HEK293 (cell line): ENCODE measurements at regions not wholly inside any gene's neighbourhood (a gene's known extent, or its start where the extent isn't known, plus 50 kb on each side); places are given as distances from the start of the nearest gene placed in this dataset.

Experiments used
- CTCF ChIP-seq: fragments of 450-650 bp; formaldehyde crosslinking; IDR thresholded peaks from 2 replicates; pipeline ENCODE4 v1.5.1; 2016; ENCODE audit warnings: missing biosample characterization, missing genetic modification characterization
- OVOL3 ChIP-seq: fragments of 450-650 bp; formaldehyde crosslinking; IDR thresholded peaks from 2 replicates; pipeline ENCODE4 v1.5.1; 2016; ENCODE audit warnings: missing biosample characterization, missing genetic modification characterization
- PATZ1 ChIP-seq: fragments of 450-650 bp; formaldehyde crosslinking; IDR thresholded peaks from 2 replicates; pipeline ENCODE4 v1.5.1; 2016; ENCODE audit warnings: missing biosample characterization, missing genetic modification characterization
- REST ChIP-seq: fragments of 450-650 bp; formaldehyde crosslinking; IDR thresholded peaks from 2 replicates; pipeline ENCODE4 v1.5.1; 2016; ENCODE audit warnings: missing biosample characterization, missing genetic modification characterization
- SCRT1 ChIP-seq: fragments of 450-650 bp; formaldehyde crosslinking; IDR thresholded peaks from 2 replicates; pipeline ENCODE4 v1.5.1; 2016; ENCODE audit warnings: missing biosample characterization, missing genetic modification characterization, borderline replicate concordance
- ZBTB49 ChIP-seq: fragments of 450-650 bp; formaldehyde crosslinking; IDR thresholded peaks from 2 replicates; pipeline ENCODE4 v1.5.1; 2016; ENCODE audit warnings: missing biosample characterization, missing genetic modification characterization, low read depth
- ZNF155 ChIP-seq: fragments of 450-650 bp; formaldehyde crosslinking; IDR thresholded peaks from 2 replicates; pipeline ENCODE4 v1.5.1; 2016; ENCODE audit warnings: missing biosample characterization, missing genetic modification characterization
- ZNF311 ChIP-seq: fragments of 450-650 bp; formaldehyde crosslinking; IDR thresholded peaks from 2 replicates; pipeline ENCODE4 v1.5.1; 2017; ENCODE audit warnings: missing biosample characterization, missing genetic modification characterization, borderline replicate concordance
- ZNF416 ChIP-seq: fragments of 450-650 bp; formaldehyde crosslinking; IDR thresholded peaks from 2 replicates; pipeline ENCODE4 v1.5.1; 2016; ENCODE audit warnings: missing biosample characterization, missing genetic modification characterization
- ZNF560 ChIP-seq: fragments of 450-650 bp; formaldehyde crosslinking; IDR thresholded peaks from 2 replicates; pipeline ENCODE4 v1.5.1; 2017; ENCODE audit warnings: missing biosample characterization, missing genetic modification characterization, borderline replicate concordance
- ZNF707 ChIP-seq: fragments of 450-650 bp; formaldehyde crosslinking; IDR thresholded peaks from 2 replicates; pipeline ENCODE4 v1.5.1; 2016; ENCODE audit warnings: missing biosample characterization, missing genetic modification characterization

GRCh38 chr19:30943101-30943843 is 406.0 kb downstream of the TSHZ3 start:
- TF ChIP-seq OVOL3 (tag by site-specific recombination) (no peak), CTCF (tag by site-specific recombination) (no peak), ZNF416 (no peak), SCRT1 (tag by site-specific recombination) (no peak), ZNF707 (tag by site-specific recombination) (no peak), ZNF155 (no peak), REST (no peak), ZBTB49 (tag by site-specific recombination) (no peak), PATZ1 (no peak), ZNF560 (no peak), ZNF311 (no peak)
